NT2/D1 (cell line): ENCODE measurements at regions not wholly inside any gene's neighbourhood (a gene's known extent, or its start where the extent isn't known, plus 50 kb on each side); places are given as distances from the start of the nearest gene placed in this dataset.

ENCODE experiments used
- SUZ12 ChIP-seq: IDR thresholded peaks from 2 replicates; pipeline ENCODE4 v1.6.1; 2011; ENCODE audit not compliant: insufficient read length, insufficient read depth; ENCODE audit errors: extremely low read depth
- YY1 ChIP-seq: IDR thresholded peaks from 2 replicates; pipeline ENCODE4 v1.6.1; 2011; ENCODE audit not compliant: insufficient read length, insufficient read depth
- ZNF274 ChIP-seq: IDR thresholded peaks from 2 replicates; pipeline ENCODE4 v1.6.1; 2011; ENCODE audit warnings: mild to moderate bottlenecking, low read depth, low read length

GRCh38 chr2:145033438-145033837 lies 513.5 kb upstream of the ZEB2 start:
- TF ChIP-seq ZNF274 (no peak), YY1 (no peak), SUZ12 (no peak)
